ENCODE measurements at regions not wholly inside any gene's neighbourhood (a gene's known extent, or its start where the extent isn't known, plus 50 kb on each side); places are given as distances from the start of the nearest gene placed in this dataset.

DNA sequence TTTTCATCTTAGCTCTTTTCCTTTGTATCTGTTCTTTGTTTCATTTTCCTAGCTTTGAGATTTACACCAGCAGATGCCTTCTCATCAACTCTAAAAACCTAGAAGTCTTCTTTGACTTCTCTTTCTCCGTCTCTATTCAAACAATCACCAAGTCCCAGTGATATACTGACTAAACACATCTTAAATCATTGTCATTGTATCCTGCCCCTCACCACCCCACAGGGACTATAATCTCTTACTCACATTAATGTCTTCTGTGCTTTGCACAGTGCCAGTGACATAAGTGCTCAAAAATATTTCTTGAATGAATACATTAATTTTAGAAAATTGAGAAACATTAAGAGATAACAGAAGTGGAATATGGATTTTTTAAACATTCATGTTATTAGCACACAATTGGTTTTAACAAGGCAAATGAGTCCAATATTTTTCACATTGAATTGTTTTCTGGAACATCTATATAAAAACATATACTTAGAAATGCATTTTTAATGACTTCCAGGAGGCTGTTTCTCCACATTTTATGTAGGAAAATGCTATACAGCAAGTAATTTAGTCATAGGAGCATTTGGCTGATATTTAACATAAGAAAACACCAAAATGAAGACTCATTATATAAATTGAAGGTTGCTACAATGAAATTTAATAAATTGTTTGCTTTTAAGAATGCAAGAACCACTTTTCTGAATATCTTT is 472.8 kb upstream of the PRICKLE1 start:
- Histone ChIP-seq H3K27ac (ENCODE audit: low read depth, low read length) (no peak overlapping the region), H3K9ac (ENCODE audit: low read length) (no peak overlapping the region), H3K36me3 (ENCODE audit: control insufficient read depth, insufficient read depth, low read length) (no peaks in the 10 kb centered on the region), H3K4me1 (ENCODE audit: control insufficient read depth, insufficient read depth, low read length) (no peaks in the 10 kb centered on the region), H3K4me3 (ENCODE audit: low read length) (no peak overlapping the region), H3K27me3 (ENCODE audit: control insufficient read depth, insufficient read depth, low read length) (no peaks in the 10 kb centered on the region)

DNA sequence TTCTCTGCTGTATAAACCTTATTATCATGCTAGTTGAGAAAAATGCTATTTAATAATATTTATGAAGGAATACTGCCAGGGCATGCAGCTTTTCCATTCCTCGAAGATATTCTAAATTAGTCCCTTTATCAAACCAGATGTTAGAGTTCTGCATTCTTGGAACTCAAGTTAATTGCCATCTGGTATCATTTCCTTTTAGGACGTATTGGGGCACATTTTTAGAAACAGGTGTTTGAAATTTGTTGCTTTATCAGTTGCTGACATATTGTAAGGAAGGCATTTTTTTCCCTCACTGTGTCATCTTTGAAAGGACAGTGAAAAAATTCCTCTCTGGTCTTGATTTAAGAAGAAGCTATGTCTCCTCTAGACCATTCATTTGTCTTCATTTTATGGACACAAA is 471.2 kb upstream of the PRICKLE1 start:
- Histone ChIP-seq H3K36me3 (ENCODE audit: control insufficient read depth, insufficient read depth, low read length) (no peaks in the 10 kb centered on the region), H3K4me1 (ENCODE audit: control insufficient read depth, insufficient read depth, low read length) (no peaks in the 10 kb centered on the region), H3K27me3 (ENCODE audit: control insufficient read depth, insufficient read depth, low read length) (no peaks in the 10 kb centered on the region), H3K9ac (ENCODE audit: low read length) (no peak overlapping the region), H3K27ac (ENCODE audit: low read depth, low read length) (no peak overlapping the region), H3K4me3 (ENCODE audit: low read length) (no peak overlapping the region)

DNA sequence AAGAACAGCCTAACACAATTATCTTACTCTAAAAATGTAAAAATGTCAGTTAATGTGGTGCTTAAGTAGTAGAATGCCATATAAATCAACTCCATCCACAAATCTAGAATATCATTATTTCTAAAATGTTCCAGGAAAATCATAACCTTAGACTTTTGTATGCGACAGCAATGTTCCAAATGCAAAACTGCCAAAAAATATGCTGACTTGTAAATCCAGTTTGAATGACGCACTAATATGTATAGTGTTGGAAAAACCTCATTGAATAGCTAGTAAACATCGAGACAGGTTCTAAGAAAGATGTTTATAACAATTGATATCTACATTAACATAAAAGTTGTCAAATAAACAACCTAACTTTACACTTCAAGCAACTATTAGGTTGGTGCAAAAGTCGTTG is 469.1 kb upstream of the PRICKLE1 start:
- H3K4me3 ChIP-seq (ENCODE audit: low read length): no peak overlapping the region
- no peaks in the 10 kb centered on the region for H3K36me3 ChIP-seq (ENCODE audit: control insufficient read depth, insufficient read depth, low read length)
- H3K9ac ChIP-seq (ENCODE audit: low read length): no peak overlapping the region
- H3K27me3 ChIP-seq (ENCODE audit: control insufficient read depth, insufficient read depth, low read length): no peaks in the 10 kb centered on the region
- no peaks in the 10 kb centered on the region for H3K4me1 ChIP-seq (ENCODE audit: control insufficient read depth, insufficient read depth, low read length)
- no peak overlapping the region for H3K27ac ChIP-seq (ENCODE audit: low read depth, low read length)

DNA sequence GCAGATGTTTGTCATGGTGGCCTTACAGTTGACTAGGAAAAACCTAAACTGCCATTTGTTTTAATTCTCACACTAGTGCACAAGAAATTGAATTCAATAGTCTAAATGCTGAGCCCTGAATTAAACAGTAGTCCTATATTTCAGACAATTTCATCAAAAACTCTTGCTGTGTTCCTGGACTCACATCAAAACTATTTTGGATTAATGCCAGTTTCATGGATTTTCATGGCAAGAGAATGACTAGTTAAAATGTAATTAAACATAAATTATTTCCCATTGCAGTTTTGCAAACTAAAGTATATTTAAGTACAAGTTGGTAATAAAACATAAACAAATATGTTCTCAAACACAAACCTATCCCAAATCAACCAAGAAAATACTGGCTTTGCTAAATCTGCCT is 468.0 kb upstream of the PRICKLE1 start:
- H3K4me3 ChIP-seq (ENCODE audit: low read length): no peak overlapping the region
- no peaks in the 10 kb centered on the region for H3K36me3 ChIP-seq (ENCODE audit: control insufficient read depth, insufficient read depth, low read length)
- no peaks in the 10 kb centered on the region for H3K4me1 ChIP-seq (ENCODE audit: control insufficient read depth, insufficient read depth, low read length)
- H3K27ac ChIP-seq (ENCODE audit: low read depth, low read length): no peak overlapping the region
- H3K9ac ChIP-seq (ENCODE audit: low read length): no peak overlapping the region
- H3K27me3 ChIP-seq (ENCODE audit: control insufficient read depth, insufficient read depth, low read length): no peaks in the 10 kb centered on the region

DNA sequence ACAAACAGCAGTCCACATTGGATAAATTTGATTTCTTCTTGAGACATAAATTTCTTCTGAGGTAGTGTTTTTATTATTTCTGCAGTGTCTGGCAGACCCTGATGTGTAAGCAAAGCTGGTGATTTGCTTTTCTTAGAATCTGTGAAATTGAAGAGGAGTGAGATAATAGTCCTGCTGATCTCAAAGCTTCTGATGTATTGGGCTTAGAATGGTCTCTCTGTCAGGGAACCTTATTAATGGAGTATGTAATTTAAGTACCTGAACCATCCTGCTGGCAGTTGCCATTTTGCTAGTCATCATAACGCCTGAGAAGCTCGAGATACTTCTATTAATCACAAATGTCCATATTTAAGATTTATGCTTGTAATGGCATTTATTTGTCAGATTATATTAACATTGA is 464.5 kb upstream of the PRICKLE1 start:
- Histone ChIP-seq H3K27ac (ENCODE audit: low read depth, low read length) (no peak overlapping the region), H3K27me3 (ENCODE audit: control insufficient read depth, insufficient read depth, low read length) (no peaks in the 10 kb centered on the region), H3K4me3 (ENCODE audit: low read length) (no peak overlapping the region), H3K36me3 (ENCODE audit: control insufficient read depth, insufficient read depth, low read length) (no peaks in the 10 kb centered on the region), H3K9ac (ENCODE audit: low read length) (no peak overlapping the region), H3K4me1 (ENCODE audit: control insufficient read depth, insufficient read depth, low read length) (no peaks in the 10 kb centered on the region)

DNA sequence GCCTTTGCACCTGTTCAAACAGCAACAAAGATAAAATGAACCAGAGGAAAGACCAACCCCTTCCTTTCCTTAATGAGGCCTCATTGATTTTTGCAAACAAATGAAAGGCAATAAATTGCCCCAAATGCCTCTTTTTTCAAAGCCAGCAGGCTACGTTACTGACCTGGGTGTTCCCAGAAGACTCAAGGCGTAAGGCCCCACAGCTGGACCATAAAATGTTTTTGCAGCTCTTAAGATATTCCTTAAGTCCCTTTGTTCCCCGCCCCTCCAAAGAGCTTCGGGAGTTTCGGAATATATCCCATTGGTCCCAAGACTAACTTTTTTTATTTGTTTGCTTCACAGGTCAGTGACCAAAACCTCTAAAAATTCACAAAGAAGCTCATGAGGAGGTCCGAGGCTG is 462.9 kb upstream of the PRICKLE1 start:
- no peak overlapping the region for H3K9ac ChIP-seq (ENCODE audit: low read length)
- no peaks in the 10 kb centered on the region for H3K27me3 ChIP-seq (ENCODE audit: control insufficient read depth, insufficient read depth, low read length)
- no peaks in the 10 kb centered on the region for H3K36me3 ChIP-seq (ENCODE audit: control insufficient read depth, insufficient read depth, low read length)
- H3K4me3 ChIP-seq (ENCODE audit: low read length): no peak overlapping the region
- H3K27ac ChIP-seq (ENCODE audit: low read depth, low read length): no peak overlapping the region
- no peaks in the 10 kb centered on the region for H3K4me1 ChIP-seq (ENCODE audit: control insufficient read depth, insufficient read depth, low read length)

DNA sequence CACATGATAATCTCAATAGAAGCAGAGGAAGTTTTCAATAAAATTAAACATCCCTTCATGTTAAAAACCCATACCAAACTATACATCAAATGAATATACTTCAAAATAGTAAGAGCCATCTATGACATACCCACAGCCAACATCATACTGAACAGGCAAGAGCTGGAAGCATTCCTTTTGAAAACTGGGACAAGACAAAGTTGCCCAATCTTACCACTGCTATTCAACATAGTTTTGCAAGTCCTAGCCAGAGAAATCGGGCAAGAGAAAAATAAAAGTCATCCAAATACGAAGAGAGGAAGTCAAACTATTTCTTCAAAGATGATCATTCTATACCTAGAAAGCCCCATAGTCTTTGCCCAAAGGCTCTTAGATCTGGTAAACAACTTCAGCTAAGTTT is 454.7 kb upstream of the PRICKLE1 start:
- Histone ChIP-seq H3K9ac (ENCODE audit: low read length) (no peak overlapping the region), H3K27ac (ENCODE audit: low read depth, low read length) (no peak overlapping the region), H3K27me3 (ENCODE audit: control insufficient read depth, insufficient read depth, low read length) (no peaks in the 10 kb centered on the region), H3K4me3 (ENCODE audit: low read length) (no peak overlapping the region), H3K36me3 (ENCODE audit: control insufficient read depth, insufficient read depth, low read length) (no peaks in the 10 kb centered on the region), H3K4me1 (ENCODE audit: control insufficient read depth, insufficient read depth, low read length) (no peaks in the 10 kb centered on the region)

DNA sequence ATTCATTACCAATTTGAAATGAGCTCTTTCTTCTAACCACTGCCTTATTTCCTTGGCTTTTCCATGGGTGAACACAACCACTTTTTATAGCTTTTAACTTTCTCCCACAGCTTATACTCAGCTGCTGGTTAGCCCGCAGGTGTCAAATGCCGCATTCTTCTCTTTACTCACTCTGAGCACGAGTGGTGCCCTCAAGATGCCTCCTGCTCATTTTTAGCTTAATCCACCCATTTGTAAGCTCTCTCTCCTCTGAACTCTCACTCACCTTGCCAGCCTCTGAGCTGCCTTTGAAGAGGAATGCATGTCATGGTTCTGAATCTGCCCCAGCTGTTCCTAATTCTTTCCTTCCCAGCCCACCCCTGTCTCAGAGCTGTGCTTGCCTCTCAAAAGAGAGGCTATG is 449.4 kb upstream of the PRICKLE1 start:
- no peak overlapping the region for H3K9ac ChIP-seq (ENCODE audit: low read length)
- H3K27me3 ChIP-seq (ENCODE audit: control insufficient read depth, insufficient read depth, low read length): no peaks in the 10 kb centered on the region
- H3K4me3 ChIP-seq (ENCODE audit: low read length): no peak overlapping the region
- H3K4me1 ChIP-seq (ENCODE audit: control insufficient read depth, insufficient read depth, low read length): no peaks in the 10 kb centered on the region
- no peaks in the 10 kb centered on the region for H3K36me3 ChIP-seq (ENCODE audit: control insufficient read depth, insufficient read depth, low read length)
- H3K27ac ChIP-seq (ENCODE audit: low read depth, low read length): no peak overlapping the region

DNA sequence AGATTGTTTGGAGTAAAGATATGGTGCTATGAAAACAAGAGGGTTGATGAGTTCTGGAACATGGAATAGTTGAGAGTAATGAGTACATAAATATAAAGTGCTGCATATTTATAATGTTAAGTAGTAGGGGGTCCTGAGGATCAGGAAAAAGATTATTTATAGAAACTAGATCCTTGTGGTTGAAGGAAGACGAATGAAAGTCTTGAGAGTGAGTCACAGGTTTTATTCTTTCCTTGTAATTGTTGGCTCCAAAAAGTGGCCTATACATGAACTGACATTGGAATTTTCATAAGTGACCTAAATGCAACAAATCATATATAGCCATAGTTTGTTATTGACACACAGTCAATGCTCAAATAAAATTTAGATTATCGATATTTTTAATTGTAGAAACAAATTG is 440.4 kb upstream of the PRICKLE1 start:
- Histone ChIP-seq H3K27me3 (ENCODE audit: control insufficient read depth, insufficient read depth, low read length) (no peaks in the 10 kb centered on the region), H3K27ac (ENCODE audit: low read depth, low read length) (no peak overlapping the region), H3K9ac (ENCODE audit: low read length) (no peak overlapping the region), H3K4me1 (ENCODE audit: control insufficient read depth, insufficient read depth, low read length) (no peaks in the 10 kb centered on the region), H3K4me3 (ENCODE audit: low read length) (no peak overlapping the region), H3K36me3 (ENCODE audit: control insufficient read depth, insufficient read depth, low read length) (no peaks in the 10 kb centered on the region)

DNA sequence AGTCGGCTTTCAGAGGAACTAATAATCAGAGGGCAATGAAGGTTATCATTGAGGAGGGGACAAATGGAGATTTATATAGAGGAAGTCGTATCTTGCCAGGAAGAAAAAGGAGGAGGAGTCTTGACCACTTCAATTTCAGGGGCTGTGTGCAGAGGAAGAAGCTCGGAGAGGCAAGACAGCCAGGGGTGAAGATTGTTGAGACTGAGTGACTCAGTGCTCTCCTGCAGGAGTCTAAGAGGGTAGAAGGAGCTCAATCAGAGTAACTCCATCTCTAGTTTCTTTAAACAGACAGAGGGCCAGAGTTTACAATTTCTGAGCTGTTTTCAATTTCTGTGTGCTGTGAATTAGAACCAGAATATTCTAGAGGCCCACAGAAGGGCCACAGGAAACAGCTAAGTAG is 439.3 kb upstream of the PRICKLE1 start:
- Histone ChIP-seq H3K27me3 (ENCODE audit: control insufficient read depth, insufficient read depth, low read length) (no peaks in the 10 kb centered on the region), H3K27ac (ENCODE audit: low read depth, low read length) (no peak overlapping the region), H3K9ac (ENCODE audit: low read length) (no peak overlapping the region), H3K36me3 (ENCODE audit: control insufficient read depth, insufficient read depth, low read length) (no peaks in the 10 kb centered on the region), H3K4me1 (ENCODE audit: control insufficient read depth, insufficient read depth, low read length) (no peaks in the 10 kb centered on the region), H3K4me3 (ENCODE audit: low read length) (no peak overlapping the region)

DNA sequence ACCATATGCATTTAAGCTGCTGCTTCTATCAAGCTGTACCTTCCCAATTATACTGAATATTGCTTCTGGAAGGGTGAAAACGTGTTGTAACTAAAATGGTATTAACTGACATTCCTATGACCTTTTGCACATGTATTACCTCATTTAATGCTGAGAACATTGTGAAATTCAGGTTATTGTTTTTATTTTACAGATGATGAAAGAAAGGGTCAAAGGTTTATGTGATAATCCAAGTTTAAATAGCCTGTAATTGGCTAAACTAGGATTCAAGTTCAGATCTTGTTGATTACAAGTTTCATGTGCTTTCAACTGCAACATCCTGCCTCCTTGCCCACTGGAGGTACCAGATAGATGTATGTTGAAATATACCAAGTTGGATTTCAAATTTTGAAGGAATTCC is 433.3 kb upstream of the PRICKLE1 start:
- Histone ChIP-seq H3K36me3 (ENCODE audit: control insufficient read depth, insufficient read depth, low read length) (no peaks in the 10 kb centered on the region), H3K27me3 (ENCODE audit: control insufficient read depth, insufficient read depth, low read length) (no peaks in the 10 kb centered on the region), H3K4me1 (ENCODE audit: control insufficient read depth, insufficient read depth, low read length) (no peaks in the 10 kb centered on the region), H3K4me3 (ENCODE audit: low read length) (no peak overlapping the region), H3K27ac (ENCODE audit: low read depth, low read length) (no peak overlapping the region), H3K9ac (ENCODE audit: low read length) (no peak overlapping the region)

DNA sequence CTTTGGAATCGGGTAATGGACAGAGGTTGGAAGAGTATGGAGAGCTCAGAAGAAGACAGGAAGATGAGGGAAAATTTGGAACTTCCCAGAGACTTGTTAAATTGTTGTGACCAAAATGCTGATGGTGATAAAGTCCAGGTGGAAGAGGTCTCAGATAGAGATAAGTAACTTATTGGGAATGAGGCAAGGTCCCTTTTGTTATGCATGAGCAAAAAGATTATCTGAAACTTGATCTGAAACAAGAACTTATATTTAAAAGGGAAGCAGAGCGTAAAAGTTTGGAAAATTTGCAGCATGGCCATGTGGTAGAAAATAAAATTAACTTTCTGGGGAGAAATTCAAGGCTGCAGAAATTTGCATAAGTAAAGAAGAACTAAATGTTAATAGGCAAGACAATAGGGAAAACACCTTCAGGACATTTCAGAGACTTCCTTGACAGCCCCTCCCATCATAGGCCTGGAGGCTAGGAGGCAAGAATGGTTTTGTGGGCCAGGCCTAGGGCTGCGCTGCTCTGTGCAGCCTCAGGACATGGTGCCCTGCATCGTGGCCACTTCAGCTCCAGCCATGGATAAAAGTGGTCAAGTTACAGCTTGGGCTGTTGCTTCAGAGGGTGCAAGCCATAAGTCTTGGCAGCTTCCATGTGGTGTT is 425.7 kb upstream of the PRICKLE1 start:
- Histone ChIP-seq H3K4me1 (ENCODE audit: control insufficient read depth, insufficient read depth, low read length) (no peaks in the 10 kb centered on the region), H3K27ac (ENCODE audit: low read depth, low read length) (no peak overlapping the region), H3K27me3 (ENCODE audit: control insufficient read depth, insufficient read depth, low read length) (no peaks in the 10 kb centered on the region), H3K4me3 (ENCODE audit: low read length) (no peak overlapping the region), H3K9ac (ENCODE audit: low read length) (no peak overlapping the region), H3K36me3 (ENCODE audit: control insufficient read depth, insufficient read depth, low read length) (no peaks in the 10 kb centered on the region)

DNA sequence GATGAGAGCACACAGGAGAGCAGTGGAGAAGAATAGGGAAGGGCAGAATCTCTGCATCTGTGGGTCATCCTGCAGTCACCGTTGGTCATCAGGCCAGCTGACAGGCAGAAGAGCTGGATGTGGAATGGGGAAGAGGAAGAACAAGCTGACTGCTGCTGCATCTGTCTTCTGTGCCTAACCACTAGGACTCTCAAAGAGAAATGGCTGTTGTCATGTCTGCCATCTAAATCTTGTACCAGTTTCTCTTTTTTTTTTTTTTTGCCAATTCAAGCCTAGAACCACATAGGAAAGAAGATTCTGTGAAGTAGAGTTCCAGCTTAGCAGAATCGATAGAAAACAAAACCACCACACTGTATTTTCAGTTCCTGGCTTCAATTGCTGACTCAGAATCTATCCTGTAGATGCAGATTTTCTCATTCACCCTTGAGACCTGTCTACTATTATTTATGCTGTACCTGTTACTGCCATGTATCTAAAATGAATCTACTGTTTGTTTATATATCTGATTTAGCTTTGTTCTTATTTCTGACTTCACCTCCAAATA is 421.9 kb upstream of the PRICKLE1 start:
- Histone ChIP-seq H3K36me3 (ENCODE audit: control insufficient read depth, insufficient read depth, low read length) (no peaks in the 10 kb centered on the region), H3K4me1 (ENCODE audit: control insufficient read depth, insufficient read depth, low read length) (no peaks in the 10 kb centered on the region), H3K27ac (ENCODE audit: low read depth, low read length) (no peak overlapping the region), H3K4me3 (ENCODE audit: low read length) (no peak overlapping the region), H3K27me3 (ENCODE audit: control insufficient read depth, insufficient read depth, low read length) (no peaks in the 10 kb centered on the region), H3K9ac (ENCODE audit: low read length) (no peak overlapping the region)

Data from rectal smooth muscle tissue (tissue), 1 donor.